ENCODE measurements at regions not wholly inside any gene's neighbourhood (a gene's known extent, or its start where the extent isn't known, plus 50 kb on each side); places are given as distances from the start of the nearest gene placed in this dataset.

- TF ChIP-seq CTCF (IDR thresholded peaks at IDR 0.05; ENCODE audit: low read depth, low read length, poor library complexity, severe bottlenecking) (no peak), EZH2phosphoT487 (IDR thresholded peaks at IDR 0.05; ENCODE audit: borderline replicate concordance, low read length) (no peak)
Measured at GRCh38 chr11:127993788-127994187, 593.6 kb downstream of the ETS1 start.

Data from DOHH2 (cell line).